Mesendoderm (in vitro differentiated cells): ENCODE measurements at regions not wholly inside any gene's neighbourhood (a gene's known extent, or its start where the extent isn't known, plus 50 kb on each side); places are given as distances from the start of the nearest gene placed in this dataset.

Source experiments
- DNase-seq: peaks from one replicate; pipeline ENCODE4 v3.0.0; 2013
- H2AK5ac ChIP-seq: 2 replicates; pipeline ENCODE4 v1.6.1; 2013; ENCODE audit warnings: low read length, inconsistent platforms
- H2BK120ac ChIP-seq: 2 replicates; pipeline ENCODE4 v1.6.1; 2013; ENCODE audit warnings: low read depth, mild to moderate bottlenecking, low read length, moderate library complexity, mixed read lengths
- H2BK15ac ChIP-seq: replicated peaks from 2 replicates; pipeline ENCODE4 v1.6.1; 2013; ENCODE audit warnings: low read depth, mild to moderate bottlenecking, moderate library complexity
- H2BK5ac ChIP-seq: 2 replicates; pipeline ENCODE4 v1.6.1; 2013; ENCODE audit warnings: low read length, inconsistent platforms
- H3K18ac ChIP-seq: 2 replicates; pipeline ENCODE4 v1.6.1; 2013; ENCODE audit warnings: mild to moderate bottlenecking, low read length, mixed read lengths
- H3K23ac ChIP-seq: one replicate; pipeline ENCODE4 v1.6.1; 2013; ENCODE audit warnings: low read length
- H3K27ac ChIP-seq: 2 replicates; pipeline ENCODE4 v1.5.1; 2013; ENCODE audit warnings: low read depth, mild to moderate bottlenecking, inconsistent platforms, low read length, moderate library complexity
- H3K27me3 ChIP-seq: 2 replicates; pipeline ENCODE4 v1.6.1; 2013; ENCODE audit warnings: low read length, control low read depth, mild to moderate bottlenecking, inconsistent platforms; ENCODE audit not compliant: insufficient read depth, poor library complexity
- H3K36me3 ChIP-seq: 2 replicates; pipeline ENCODE4 v1.6.1; 2013; ENCODE audit warnings: low read length, inconsistent platforms; ENCODE audit not compliant: control insufficient read depth, insufficient read depth
- H3K4ac ChIP-seq: one replicate; pipeline ENCODE4 v1.6.1; 2013; ENCODE audit warnings: low read depth, mild to moderate bottlenecking, low read length, moderate library complexity
- H3K4me1 ChIP-seq: 2 replicates; pipeline ENCODE4 v1.6.1; 2013; ENCODE audit warnings: low read depth, low read length, inconsistent platforms; ENCODE audit not compliant: control insufficient read depth
- H3K4me2 ChIP-seq: 2 replicates; pipeline ENCODE4 v1.6.1; 2013; ENCODE audit warnings: low read length
- H3K4me3 ChIP-seq: 2 replicates; pipeline ENCODE4 v1.5.1; 2013; ENCODE audit warnings: mild to moderate bottlenecking, low read length
- H3K56ac ChIP-seq: one replicate; pipeline ENCODE4 v1.6.1; 2013; ENCODE audit warnings: low read length
- H3K79me1 ChIP-seq: 2 replicates; pipeline ENCODE4 v1.6.1; 2013; ENCODE audit warnings: low read length, inconsistent platforms
- H3K79me2 ChIP-seq: 2 replicates; pipeline ENCODE4 v1.6.1; 2013; ENCODE audit warnings: mild to moderate bottlenecking, low read length; ENCODE audit not compliant: control insufficient read depth, insufficient read depth
- H3K9ac ChIP-seq: 2 replicates; pipeline ENCODE4 v1.6.1; 2013; ENCODE audit warnings: low read length, inconsistent platforms
- H4K5ac ChIP-seq: one replicate; pipeline ENCODE4 v1.6.1; 2013; ENCODE audit warnings: low read length
- H4K8ac ChIP-seq: one replicate; pipeline ENCODE4 v1.6.1; 2013; ENCODE audit warnings: low read depth, mild to moderate bottlenecking, control low read depth, low read length, moderate library complexity
- WGBS: extraction: QIAGEN DNeasy Blood & Tissue Kit; methylation state at CpG from one replicate; pipeline ENCODE4 v1.1.7; 2013; ENCODE audit warnings: low lambda C conversion rate, missing lambda C conversion rate; ENCODE audit not compliant: insufficient coverage; ENCODE audit errors: extremely low coverage; 5-methylcytosine and 5-hydroxymethylcytosine counted together

DNA sequence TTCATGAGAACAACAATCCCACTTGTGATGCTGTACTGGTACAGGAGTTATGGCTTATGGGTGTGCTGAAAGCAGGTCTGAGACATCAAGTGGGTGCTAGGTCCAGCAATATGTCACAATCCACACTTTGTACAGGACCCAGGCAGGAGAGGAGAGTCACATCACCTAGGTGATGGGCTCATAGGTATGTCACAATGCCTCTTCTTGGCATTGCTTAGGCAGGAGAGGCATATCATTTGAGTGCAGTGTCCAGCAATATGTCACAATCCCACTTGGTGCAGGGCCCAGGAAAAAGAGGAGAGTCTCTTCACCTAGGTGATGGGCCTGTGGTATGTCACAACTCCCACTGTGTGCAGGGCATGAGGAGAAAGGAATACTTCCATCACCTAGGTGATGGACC, 2110.0 kb downstream of the TP53TG3F start:
- Histone ChIP-seq H3K27me3 (no peaks in the 10 kb centered on the region), H2BK120ac (no peak overlapping the region), H4K8ac (no peak overlapping the region), H2BK5ac (no peak overlapping the region), H3K56ac (no peak overlapping the region), H3K9ac (no peak overlapping the region), H3K18ac (no peak overlapping the region), H3K79me1 (no peaks in the 10 kb centered on the region), H3K4me2 (no peak overlapping the region), H2BK15ac (no peak overlapping the region), H3K4me3 (peak overlapping the region; percentile 8), H4K5ac (no peak overlapping the region), H2AK5ac (no peak overlapping the region), H3K27ac (no peak overlapping the region), H3K4ac (no peak overlapping the region), H3K4me1 (no peaks in the 10 kb centered on the region), H3K79me2 (no peaks in the 10 kb centered on the region), H3K36me3 (no peaks in the 10 kb centered on the region), H3K23ac (no peak overlapping the region)
- DNase-seq: no peak

DNA sequence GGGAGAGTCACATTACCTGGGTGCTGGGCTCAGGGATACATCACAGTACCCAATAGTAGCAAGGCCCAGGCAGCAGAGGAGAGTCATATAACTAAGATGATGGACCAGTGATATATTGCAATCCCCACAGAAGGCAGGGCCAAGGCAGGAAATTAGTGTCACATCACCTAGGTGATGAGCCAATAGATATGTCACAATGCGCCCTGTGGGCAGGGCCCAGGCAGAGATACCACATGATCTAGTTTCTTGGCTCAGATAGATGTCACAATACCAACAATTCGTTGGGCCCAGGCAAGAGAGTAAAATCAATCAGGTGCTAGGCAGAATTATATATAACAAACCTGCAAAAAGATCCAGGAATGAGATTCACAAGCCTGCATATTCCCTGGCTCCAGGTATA, 2111.5 kb downstream of the TP53TG3F start:
- Histone ChIP-seq H2BK5ac (no peak overlapping the region), H3K4ac (no peak overlapping the region), H3K4me3 (no peak overlapping the region), H2BK120ac (no peak overlapping the region), H2BK15ac (no peak overlapping the region), H3K23ac (no peak overlapping the region), H3K56ac (no peak overlapping the region), H3K9ac (no peak overlapping the region), H3K27ac (no peak overlapping the region), H4K5ac (no peak overlapping the region), H3K27me3 (no peaks in the 10 kb centered on the region), H2AK5ac (no peak overlapping the region), H3K79me2 (no peaks in the 10 kb centered on the region), H3K4me2 (no peak overlapping the region), H3K79me1 (no peaks in the 10 kb centered on the region), H3K18ac (no peak overlapping the region), H3K4me1 (no peaks in the 10 kb centered on the region), H3K36me3 (no peaks in the 10 kb centered on the region), H4K8ac (no peak overlapping the region)
- no CpG with 5 or more reads among the region's 2 CpGs for WGBS
- no peak for DNase-seq

DNA sequence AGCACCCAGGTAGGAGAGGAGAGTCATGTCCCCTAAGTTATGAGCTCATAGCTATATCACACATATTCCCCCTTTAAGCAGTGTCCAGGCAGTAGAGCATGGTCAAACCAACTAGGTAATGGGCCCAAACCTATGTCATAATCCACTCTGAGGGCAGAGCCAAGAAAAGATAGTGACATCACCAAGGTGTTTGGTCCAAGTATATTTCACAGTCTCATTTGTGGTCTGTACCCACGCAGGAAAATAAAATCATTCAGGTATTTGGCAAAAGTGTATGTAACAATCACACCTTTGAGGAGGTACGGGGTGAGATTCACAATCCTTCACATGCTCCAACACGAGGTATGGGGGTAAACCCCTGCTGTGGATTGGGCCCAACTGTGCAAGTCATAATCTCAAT, 2112.8 kb downstream of the TP53TG3F start:
- no peaks in the 10 kb centered on the region for H3K79me2 ChIP-seq
- no peaks in the 10 kb centered on the region for H3K27me3 ChIP-seq
- H3K9ac ChIP-seq: no peak overlapping the region
- no peak overlapping the region for H3K4me2 ChIP-seq
- no peak overlapping the region for H3K23ac ChIP-seq
- H3K56ac ChIP-seq: no peak overlapping the region
- H3K18ac ChIP-seq: no peak overlapping the region
- no CpG with 5 or more reads among the region's 3 CpGs for WGBS
- H3K79me1 ChIP-seq: no peaks in the 10 kb centered on the region
- no peak for DNase-seq
- H2AK5ac ChIP-seq: no peak overlapping the region
- H4K5ac ChIP-seq: no peak overlapping the region
- H2BK5ac ChIP-seq: no peak overlapping the region
- no peak overlapping the region for H2BK15ac ChIP-seq
- no peak overlapping the region for H4K8ac ChIP-seq
- no peaks in the 10 kb centered on the region for H3K4me1 ChIP-seq
- no peak overlapping the region for H3K4me3 ChIP-seq
- H2BK120ac ChIP-seq: no peak overlapping the region
- H3K4ac ChIP-seq: no peak overlapping the region
- no peak overlapping the region for H3K27ac ChIP-seq
- H3K36me3 ChIP-seq: no peaks in the 10 kb centered on the region

DNA sequence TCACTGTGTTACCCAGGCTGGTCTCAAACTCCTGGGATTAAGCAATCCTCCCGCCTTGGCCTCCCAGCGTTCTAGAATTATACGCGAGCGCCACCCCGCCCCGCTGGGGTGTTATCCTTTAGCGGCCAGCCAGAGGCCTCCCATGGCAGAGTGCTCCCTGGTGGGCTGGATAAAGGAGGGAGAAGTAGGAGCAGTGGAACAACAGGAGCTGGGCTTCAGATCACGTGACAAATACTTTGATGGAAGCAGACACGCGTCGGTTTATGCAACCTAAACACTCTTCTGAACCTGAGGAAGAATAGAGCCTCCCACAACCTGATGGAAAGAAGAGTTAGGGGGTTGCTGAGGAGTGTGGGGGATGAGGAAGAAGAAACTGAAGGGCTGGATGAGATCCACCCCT, 2114.0 kb downstream of the TP53TG3F start:
- Histone ChIP-seq H3K79me1 (no peaks in the 10 kb centered on the region), H2AK5ac (no peak overlapping the region), H3K4me3 (no peak overlapping the region), H3K56ac (no peak overlapping the region), H3K4me1 (no peaks in the 10 kb centered on the region), H4K8ac (no peak overlapping the region), H3K27ac (no peak overlapping the region), H3K79me2 (no peaks in the 10 kb centered on the region), H4K5ac (no peak overlapping the region), H2BK120ac (no peak overlapping the region), H3K4ac (no peak overlapping the region), H2BK5ac (no peak overlapping the region), H3K23ac (no peak overlapping the region), H2BK15ac (no peak overlapping the region), H3K36me3 (no peaks in the 10 kb centered on the region), H3K9ac (no peak overlapping the region), H3K4me2 (no peak overlapping the region), H3K27me3 (no peaks in the 10 kb centered on the region), H3K18ac (no peak overlapping the region)
- WGBS: no CpG with 5 or more reads among the region's 12 CpGs
- no peak for DNase-seq

DNA sequence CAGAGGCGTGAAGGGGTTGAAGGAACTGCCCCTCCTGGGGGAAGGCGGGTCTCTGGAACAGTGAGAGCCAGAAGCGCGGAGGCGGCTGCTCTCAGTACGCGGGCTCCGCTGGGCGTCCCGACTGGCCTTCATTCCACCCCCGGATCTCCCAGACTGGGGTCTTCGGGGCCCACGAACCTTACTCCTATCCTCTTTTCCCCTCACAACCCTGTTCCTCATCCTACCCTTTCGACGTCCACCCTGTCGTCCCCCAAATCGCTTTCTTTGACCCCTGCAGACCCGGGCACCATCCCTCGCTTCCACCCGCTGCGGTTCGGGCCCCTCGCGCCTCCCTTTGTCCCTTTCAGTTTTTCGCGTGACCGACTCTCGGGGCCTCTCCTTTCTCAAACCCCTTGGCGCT, 2114.6 kb downstream of the TP53TG3F start:
- no peak overlapping the region for H3K23ac ChIP-seq
- no peak overlapping the region for H2BK5ac ChIP-seq
- H3K79me2 ChIP-seq: no peaks in the 10 kb centered on the region
- H4K8ac ChIP-seq: no peak overlapping the region
- H3K4me3 ChIP-seq: no peak overlapping the region
- no peaks in the 10 kb centered on the region for H3K4me1 ChIP-seq
- no peak overlapping the region for H2BK15ac ChIP-seq
- no peak overlapping the region for H3K4ac ChIP-seq
- no CpG with 5 or more reads among the region's 29 CpGs for WGBS
- no peaks in the 10 kb centered on the region for H3K27me3 ChIP-seq
- no peak overlapping the region for H3K56ac ChIP-seq
- no peak overlapping the region for H2AK5ac ChIP-seq
- H3K9ac ChIP-seq: no peak overlapping the region
- no peaks in the 10 kb centered on the region for H3K36me3 ChIP-seq
- no peak overlapping the region for H4K5ac ChIP-seq
- no peak overlapping the region for H3K27ac ChIP-seq
- DNase-seq: no peak
- H3K79me1 ChIP-seq: no peaks in the 10 kb centered on the region
- H2BK120ac ChIP-seq: no peak overlapping the region
- no peak overlapping the region for H3K4me2 ChIP-seq
- no peak overlapping the region for H3K18ac ChIP-seq

DNA sequence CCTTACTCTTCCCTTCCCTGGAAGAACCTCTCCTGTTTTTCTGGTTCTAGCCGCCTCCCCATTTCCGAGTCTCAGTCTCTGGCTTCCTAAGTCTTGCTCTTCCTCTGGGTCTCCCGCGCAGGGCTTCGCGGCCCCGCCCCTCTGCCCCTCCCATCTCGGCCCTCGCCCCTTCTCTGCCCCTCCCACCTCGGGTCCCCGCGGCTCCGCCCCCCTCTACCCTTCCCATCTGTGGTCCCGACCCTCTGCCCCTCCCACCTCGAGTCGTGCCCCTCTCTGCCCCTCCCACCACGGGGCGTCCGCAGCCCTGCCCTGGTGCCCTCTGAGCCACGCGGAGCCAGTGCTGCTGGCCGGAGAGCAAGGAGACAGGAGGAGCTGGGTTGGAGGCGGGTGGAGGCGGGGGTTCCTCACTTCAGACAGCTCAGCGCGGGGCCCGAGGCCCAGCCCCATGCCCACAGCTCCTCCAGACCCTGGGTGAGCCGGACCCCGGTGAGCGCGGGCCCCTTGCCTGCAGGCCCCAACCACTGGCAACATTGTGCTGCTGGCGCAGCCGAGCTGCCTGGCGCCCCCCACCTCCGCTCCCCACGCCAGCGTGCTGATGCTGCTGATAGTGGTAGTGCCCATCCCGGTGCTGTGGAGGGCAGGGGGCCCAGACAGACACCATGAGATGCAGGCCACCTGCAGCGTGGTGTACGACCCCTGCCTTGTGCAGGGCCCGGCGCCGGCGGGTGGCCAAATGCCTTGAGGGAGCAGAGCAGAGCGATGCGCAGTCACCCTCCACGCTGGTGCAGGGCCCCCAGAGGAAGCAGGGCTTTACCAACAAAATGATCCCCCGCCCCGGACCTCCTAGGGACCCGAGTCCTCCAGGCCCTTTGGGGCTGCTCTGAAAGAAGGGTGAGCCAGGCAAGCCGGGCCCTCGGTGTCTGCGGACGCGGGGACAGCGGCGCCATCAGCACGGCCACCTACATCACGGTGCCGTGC, 2115.3 kb downstream of the TP53TG3F start:
- Histone ChIP-seq H2AK5ac (no peak overlapping the region), H3K36me3 (no peaks in the 10 kb centered on the region), H4K8ac (no peak overlapping the region), H2BK5ac (no peak overlapping the region), H3K9ac (no peak overlapping the region), H3K4me3 (no peak overlapping the region), H3K4me2 (no peak overlapping the region), H2BK120ac (no peak overlapping the region), H2BK15ac (no peak overlapping the region), H3K23ac (no peak overlapping the region), H4K5ac (no peak overlapping the region), H3K56ac (no peak overlapping the region), H3K27ac (no peak overlapping the region), H3K79me1 (no peaks in the 10 kb centered on the region), H3K27me3 (no peaks in the 10 kb centered on the region), H3K4me1 (no peaks in the 10 kb centered on the region), H3K4ac (no peak overlapping the region), H3K18ac (no peak overlapping the region), H3K79me2 (no peaks in the 10 kb centered on the region)
- DNase-seq: no peak
- WGBS: no CpG with 5 or more reads among the region's 60 CpGs
